CD14-positive monocyte (primary cell): ENCODE measurements at regions not wholly inside any gene's neighbourhood (a gene's known extent, or its start where the extent isn't known, plus 50 kb on each side); places are given as distances from the start of the nearest gene placed in this dataset.

Source experiments
- DNase-seq, 3 donors: peaks; one replicate each; pipeline ENCODE4 v3.0.0-alpha.2; 2011 to 2022
- H2AFZ ChIP-seq: 2 replicates; pipeline ENCODE4 v1.6.0; 2012; ENCODE audit warnings: mild to moderate bottlenecking, low read depth, low read length, inconsistent platforms; ENCODE audit not compliant: insufficient read depth, poor library complexity, severe bottlenecking
- H3K27ac ChIP-seq, 2 donors: 1 replicate in 1 of 2; 2 replicates in 1 of 2; pipeline ENCODE4 v1.5.1; 2012 to 2013; ENCODE audit warnings: low read length in 2 of 2, control low read depth in 1 of 2, inconsistent platforms in 1 of 2, low read depth in 1 of 2, mild to moderate bottlenecking in 1 of 2
- H3K27me3 ChIP-seq, 2 donors: one replicate each; pipeline versions ENCODE4 v1.6.0 to v1.6.1; 2011 to 2013; ENCODE audit warnings: low read length in 2 of 2; ENCODE audit not compliant: control insufficient read depth in 2 of 2, insufficient read depth in 2 of 2
- H3K36me3 ChIP-seq, 2 donors: replicated peaks in 1 of 2; 1 replicate in 1 of 2; 2 replicates in 1 of 2; pipeline versions ENCODE4 v1.5.1 to v1.6.1; 2012 to 2013; ENCODE audit warnings: low read length in 2 of 2, control low read depth in 1 of 2, inconsistent platforms in 1 of 2, mild to moderate bottlenecking in 1 of 2; ENCODE audit not compliant: insufficient read depth in 2 of 2, control insufficient read depth in 1 of 2
- H3K4me1 ChIP-seq, 2 donors: 1 replicate in 1 of 2; 2 replicates in 1 of 2; pipeline versions ENCODE4 v1.5.1 to v1.6.1; 2012 to 2013; ENCODE audit warnings: low read length in 2 of 2, control low read depth in 1 of 2, inconsistent platforms in 1 of 2, mild to moderate bottlenecking in 1 of 2, moderate library complexity in 1 of 2; ENCODE audit not compliant: insufficient read depth in 2 of 2, control insufficient read depth in 1 of 2
- H3K4me2 ChIP-seq: replicated peaks from 2 replicates; pipeline ENCODE3; 2012; ENCODE audit warnings: low read length, moderate library complexity, mild to moderate bottlenecking; ENCODE audit not compliant: poor library complexity, severe bottlenecking; ENCODE audit errors: extremely low read depth
- H3K4me3 ChIP-seq, 3 experiments: fragments of 200-600 bp in 1 of 3; sonication (generic) in 1 of 3; replicated peaks in 1 of 3; 1 replicate in 2 of 3; 2 replicates in 1 of 3; pipeline ENCODE4 v1.5.1; 2011 to 2013; ENCODE audit warnings: low read length in 3 of 3, mild to moderate bottlenecking in 3 of 3, control low read depth in 2 of 3, low read depth in 2 of 3, inconsistent platforms in 1 of 3, moderate library complexity in 1 of 3
- H3K79me2 ChIP-seq: 2 replicates; pipeline ENCODE4 v1.6.0; 2012; ENCODE audit warnings: mild to moderate bottlenecking, control low read depth, inconsistent platforms, low read length, moderate library complexity; ENCODE audit not compliant: insufficient read depth
- H3K9ac ChIP-seq: 2 replicates; pipeline ENCODE4 v1.6.0; 2017; ENCODE audit warnings: low read length, mild to moderate bottlenecking; ENCODE audit not compliant: insufficient read depth, poor library complexity, severe bottlenecking
- H3K9me3 ChIP-seq, 2 donors: replicated peaks in 1 of 2; 1 replicate in 1 of 2; 2 replicates in 1 of 2; pipeline versions ENCODE4 v1.5.1 to v1.6.1; 2012 to 2013; ENCODE audit warnings: low read length in 2 of 2, control low read depth in 1 of 2; ENCODE audit not compliant: control insufficient read depth in 1 of 2, insufficient read depth in 1 of 2
- H4K20me1 ChIP-seq: 2 replicates; pipeline ENCODE4 v1.6.0; 2012; ENCODE audit warnings: mild to moderate bottlenecking, low read length, control low read depth, moderate library complexity; ENCODE audit not compliant: insufficient read depth
- H3K27ac Mint-ChIP-seq, 7 donors: one replicate each; pipeline ENCODE4 v1.8.0; 2020; ENCODE audit warnings: mild to moderate bottlenecking in 7 of 7, mixed read lengths in 7 of 7, moderate library complexity in 6 of 7, inconsistent platforms in 2 of 7
- H3K27me3 Mint-ChIP-seq, 3 donors: one replicate each; pipeline ENCODE4 v1.8.0; 2021 to 2022; ENCODE audit warnings: low read depth in 3 of 3, mild to moderate bottlenecking in 3 of 3, mixed read lengths in 3 of 3, moderate library complexity in 3 of 3, inconsistent platforms in 1 of 3
- H3K36me3 Mint-ChIP-seq, 2 donors: one replicate each; pipeline ENCODE4 v1.8.0; 2020; ENCODE audit warnings: mixed read lengths in 2 of 2, inconsistent platforms in 1 of 2, mild to moderate bottlenecking in 1 of 2
- H3K4me1 Mint-ChIP-seq: one replicate; pipeline ENCODE4 v1.8.0; 2020; ENCODE audit warnings: mild to moderate bottlenecking, mixed read lengths
- H3K4me3 Mint-ChIP-seq, 2 donors: one replicate each; pipeline ENCODE4 v1.8.0; 2020; ENCODE audit warnings: mild to moderate bottlenecking in 2 of 2, mixed read lengths in 2 of 2, moderate library complexity in 1 of 2
- H3K9me3 Mint-ChIP-seq, 7 donors: one replicate each; pipeline ENCODE4 v1.8.0; 2020 to 2022; ENCODE audit warnings: mixed read lengths in 7 of 7, mild to moderate bottlenecking in 6 of 7, moderate library complexity in 6 of 7, inconsistent platforms in 2 of 7
- WGBS: methylation state at CpG from one replicate; pipeline ENCODE4 v1.1.5; 2013; ENCODE audit warnings: missing lambda C conversion rate; ENCODE audit not compliant: insufficient coverage; 5-methylcytosine and 5-hydroxymethylcytosine counted together
- intact Hi-C, 2 donors: fragments of 100-400 bp; cut with micrococcal nuclease; formaldehyde crosslinking; loops; one replicate each; pipeline versions ENCODE4 v1.15.0 to v1.15.1; 2023
- TF ChIP-seq, protein P1 (sequence below): fragments of 200-600 bp; IDR thresholded peaks from one replicate; pipeline ENCODE4 v1.8.0; 2022; ENCODE audit warnings: antibody characterized with exemption, mild to moderate bottlenecking

DNA sequence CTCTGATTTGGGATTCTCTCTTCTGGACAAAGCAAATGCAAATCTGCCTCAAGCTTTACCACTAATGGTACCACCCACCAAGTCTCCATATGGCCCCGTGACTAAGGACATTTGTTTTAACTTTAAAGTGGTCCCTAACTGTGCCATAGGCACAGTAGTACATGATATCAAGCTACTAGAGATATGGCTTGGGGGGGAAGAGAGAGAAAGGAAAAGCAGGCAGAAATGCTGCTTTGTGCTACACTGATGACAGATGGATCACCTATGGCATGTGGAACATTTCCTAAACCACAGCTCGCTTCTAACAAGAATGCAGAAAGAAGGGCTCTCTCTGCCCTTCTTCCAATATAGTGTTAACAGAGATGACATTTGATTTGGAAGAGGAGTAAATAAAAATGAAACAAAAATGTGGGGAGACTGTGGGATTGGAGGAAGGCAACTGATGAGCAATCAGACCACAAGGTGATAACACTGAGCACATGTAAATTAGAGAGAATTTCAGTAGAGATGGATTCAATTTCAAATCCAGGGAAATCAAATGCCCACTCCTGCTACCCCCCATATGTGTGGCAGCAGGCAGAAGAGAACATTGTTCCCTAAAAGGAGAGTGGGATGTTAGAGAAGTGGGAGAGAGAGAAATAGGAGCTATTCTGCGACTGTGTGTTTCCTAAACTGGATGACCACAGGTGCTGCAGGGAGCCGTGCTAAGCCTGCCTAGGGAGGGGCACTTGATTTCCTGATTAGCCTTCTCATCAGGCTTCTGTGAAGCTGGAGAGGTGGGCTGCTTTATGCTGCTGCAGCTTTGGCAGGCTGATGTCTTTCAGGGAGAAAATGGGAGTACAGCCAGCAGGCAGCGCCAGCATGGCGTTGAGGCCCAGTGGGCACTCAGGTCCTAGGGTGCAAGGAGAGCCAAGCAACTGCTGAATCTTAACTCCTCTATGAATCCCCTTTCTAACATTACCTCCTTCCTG lies 75.3 kb downstream of the ZNF648 start:
- DNase-seq: no peak
- TF ChIP-seq, protein P1, sequence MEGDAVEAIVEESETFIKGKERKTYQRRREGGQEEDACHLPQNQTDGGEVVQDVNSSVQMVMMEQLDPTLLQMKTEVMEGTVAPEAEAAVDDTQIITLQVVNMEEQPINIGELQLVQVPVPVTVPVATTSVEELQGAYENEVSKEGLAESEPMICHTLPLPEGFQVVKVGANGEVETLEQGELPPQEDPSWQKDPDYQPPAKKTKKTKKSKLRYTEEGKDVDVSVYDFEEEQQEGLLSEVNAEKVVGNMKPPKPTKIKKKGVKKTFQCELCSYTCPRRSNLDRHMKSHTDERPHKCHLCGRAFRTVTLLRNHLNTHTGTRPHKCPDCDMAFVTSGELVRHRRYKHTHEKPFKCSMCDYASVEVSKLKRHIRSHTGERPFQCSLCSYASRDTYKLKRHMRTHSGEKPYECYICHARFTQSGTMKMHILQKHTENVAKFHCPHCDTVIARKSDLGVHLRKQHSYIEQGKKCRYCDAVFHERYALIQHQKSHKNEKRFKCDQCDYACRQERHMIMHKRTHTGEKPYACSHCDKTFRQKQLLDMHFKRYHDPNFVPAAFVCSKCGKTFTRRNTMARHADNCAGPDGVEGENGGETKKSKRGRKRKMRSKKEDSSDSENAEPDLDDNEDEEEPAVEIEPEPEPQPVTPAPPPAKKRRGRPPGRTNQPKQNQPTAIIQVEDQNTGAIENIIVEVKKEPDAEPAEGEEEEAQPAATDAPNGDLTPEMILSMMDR: no peak
- WGBS: 60% methylated on average over 4 of the region's 6 CpGs
- no peak overlapping the region for H3K4me3 Mint-ChIP-seq
- Histone ChIP-seq H4K20me1 (no peaks in the 10 kb centered on the region), H3K4me3 (no peak overlapping the region), H3K79me2 (no peaks in the 10 kb centered on the region), H3K9me3 (no peaks in the 10 kb centered on the region), H3K27me3 (no peaks in the 10 kb centered on the region), H2AFZ (no peak overlapping the region), H3K27ac (no peak overlapping the region), H3K36me3 (no peaks in the 10 kb centered on the region), H3K4me2 (no peak overlapping the region), H3K9ac (no peak overlapping the region), H3K4me1 (no peaks in the 10 kb centered on the region)
- intact Hi-C loops: no loop called here
- peaks cover 4 to 10% (median 7%) of the 10 kb centered on the region in 3 donors for H3K27me3 Mint-ChIP-seq
- no peaks in the 10 kb centered on the region for H3K4me1 Mint-ChIP-seq
- no peak overlapping the region for H3K27ac Mint-ChIP-seq
- no peaks in the 10 kb centered on the region for H3K36me3 Mint-ChIP-seq
- peaks cover 0 to 2% (median 0%) of the 10 kb centered on the region in 7 donors for H3K9me3 Mint-ChIP-seq

DNA sequence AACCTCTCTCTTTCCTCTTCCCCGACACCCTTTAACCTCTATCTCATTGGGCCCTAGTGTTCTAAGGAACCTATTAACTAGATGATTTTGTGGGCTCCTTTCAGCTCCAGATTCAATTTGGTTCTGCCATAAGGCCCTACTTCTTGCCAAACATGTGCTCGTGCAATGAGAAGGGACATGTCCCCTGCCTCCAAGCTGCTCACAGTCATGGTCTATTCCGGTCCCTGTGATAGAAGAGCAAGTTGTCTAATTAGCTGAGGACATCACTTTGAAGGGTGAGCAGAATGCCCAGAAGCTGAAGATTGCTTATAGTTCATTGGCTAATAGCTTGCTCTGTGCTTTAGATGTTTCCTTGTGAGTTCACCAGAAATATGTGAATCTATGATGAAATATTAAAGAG lies 76.2 kb downstream of the ZNF648 start:
- intact Hi-C loops: no loop called here
- no peaks in the 10 kb centered on the region for H3K79me2 ChIP-seq
- DNase-seq: no peak
- H3K27me3 Mint-ChIP-seq: peaks cover 4 to 10% (median 7%) of the 10 kb centered on the region in 3 donors
- peaks cover 0 to 2% (median 0%) of the 10 kb centered on the region in 7 donors for H3K9me3 Mint-ChIP-seq
- no peak overlapping the region for H3K27ac Mint-ChIP-seq
- no peak overlapping the region for H3K27ac ChIP-seq
- no peaks in the 10 kb centered on the region for H4K20me1 ChIP-seq
- no peaks in the 10 kb centered on the region for H3K9me3 ChIP-seq
- H3K4me3 Mint-ChIP-seq: no peak overlapping the region
- H3K9ac ChIP-seq: no peak overlapping the region
- no peak overlapping the region for H3K4me3 ChIP-seq
- H2AFZ ChIP-seq: no peak overlapping the region
- H3K4me2 ChIP-seq: no peak overlapping the region
- H3K27me3 ChIP-seq: no peaks in the 10 kb centered on the region
- no peaks in the 10 kb centered on the region for H3K4me1 Mint-ChIP-seq
- no peaks in the 10 kb centered on the region for H3K36me3 ChIP-seq
- 100% methylated on average over 1 of the region's 3 CpGs for WGBS
- TF ChIP-seq, protein P1: no peak
- H3K36me3 Mint-ChIP-seq: no peaks in the 10 kb centered on the region
- H3K4me1 ChIP-seq: no peaks in the 10 kb centered on the region
